HG03575 (cell line): ENCODE measurements at regions not wholly inside any gene's neighbourhood (a gene's known extent, or its start where the extent isn't known, plus 50 kb on each side); places are given as distances from the start of the nearest gene placed in this dataset.
"Not testable (repeated sequence)": the region's sequence is repeated elsewhere in the genome, so short reads cannot be mapped to it uniquely, and the experiment has no call there.

Experiments used
- ATAC-seq: cut with Tn5 transposase; IDR thresholded peaks from one replicate; pipeline ENCODE4 v1.9.1; 2021; ENCODE audit not compliant: unreplicated experiment, insufficient number of reproducible peaks, low FRiP score; ENCODE audit errors: extremely low read depth

DNA sequence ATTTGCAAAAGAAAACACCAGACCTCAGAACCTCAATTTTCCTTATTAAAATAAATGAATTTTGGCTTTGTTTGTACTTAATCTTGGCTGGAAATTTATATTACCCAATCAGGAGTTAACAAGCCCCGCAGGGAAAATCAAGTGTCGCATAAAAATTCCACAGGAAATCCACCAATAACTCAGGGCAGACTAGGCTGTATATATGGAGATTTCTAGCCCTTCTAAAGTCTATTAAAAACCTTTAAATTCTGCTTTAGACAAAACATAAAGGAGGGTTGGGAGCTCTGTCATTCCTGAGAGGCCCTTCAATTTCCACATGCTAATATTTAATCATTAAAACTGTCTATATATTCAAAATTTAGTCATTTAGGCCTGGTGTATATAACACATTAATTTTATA is 434.7 kb downstream of the CDH11 start:
- no peak for ATAC-seq

DNA sequence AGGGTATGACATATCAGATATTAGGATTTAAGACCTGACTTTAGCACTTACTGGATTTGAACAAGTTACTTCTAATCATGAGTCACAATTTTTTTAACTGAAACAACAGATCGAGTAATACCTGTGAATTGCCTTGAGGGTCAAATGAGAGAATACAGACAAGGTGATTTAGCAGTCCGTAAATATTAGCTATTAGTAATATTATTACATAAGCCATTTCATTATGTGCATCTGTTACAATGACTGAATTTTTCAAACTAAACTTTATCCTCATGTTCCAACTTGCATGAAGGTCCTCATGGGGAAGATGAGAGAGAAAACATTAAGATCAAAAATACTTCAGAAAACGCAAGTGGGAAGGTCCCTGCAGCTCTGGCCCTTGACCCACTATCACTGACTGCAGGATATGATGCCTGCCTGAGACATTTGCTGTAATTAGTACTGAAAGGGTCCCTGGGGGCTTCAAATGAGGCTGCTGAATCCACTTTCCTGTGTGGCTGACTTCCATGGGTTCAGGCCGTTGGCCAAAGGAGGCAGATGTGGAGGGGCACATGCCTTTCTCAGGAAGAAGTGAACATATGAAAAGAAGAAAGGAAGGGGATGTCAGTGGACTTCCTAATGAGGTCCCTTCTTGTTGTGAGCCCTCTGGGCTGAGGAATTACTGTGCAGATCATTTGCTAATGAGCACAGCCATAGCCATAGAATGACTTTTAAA is 441.7 kb downstream of the CDH11 start:
- no peak for ATAC-seq

DNA sequence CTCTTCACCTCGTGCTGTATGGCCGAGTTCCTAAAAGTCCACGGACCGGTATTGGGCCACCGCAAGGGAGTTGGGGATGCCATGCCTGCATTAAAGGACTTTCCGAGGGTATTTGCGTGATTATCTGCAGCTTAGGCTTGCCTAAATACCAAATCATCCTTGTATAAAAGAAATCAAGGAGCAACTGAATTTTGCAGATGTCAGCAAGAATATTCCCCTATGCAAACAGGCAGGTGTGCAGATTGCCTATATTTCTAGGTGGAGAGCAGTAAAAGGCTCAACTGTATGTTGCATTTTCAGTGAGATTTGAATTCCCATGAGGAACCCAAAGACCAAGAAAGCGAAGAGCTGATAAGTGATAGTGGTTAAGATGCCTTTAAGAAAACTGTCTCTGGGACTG is 452.3 kb downstream of the CDH11 start:
- ATAC-seq = no peak

DNA sequence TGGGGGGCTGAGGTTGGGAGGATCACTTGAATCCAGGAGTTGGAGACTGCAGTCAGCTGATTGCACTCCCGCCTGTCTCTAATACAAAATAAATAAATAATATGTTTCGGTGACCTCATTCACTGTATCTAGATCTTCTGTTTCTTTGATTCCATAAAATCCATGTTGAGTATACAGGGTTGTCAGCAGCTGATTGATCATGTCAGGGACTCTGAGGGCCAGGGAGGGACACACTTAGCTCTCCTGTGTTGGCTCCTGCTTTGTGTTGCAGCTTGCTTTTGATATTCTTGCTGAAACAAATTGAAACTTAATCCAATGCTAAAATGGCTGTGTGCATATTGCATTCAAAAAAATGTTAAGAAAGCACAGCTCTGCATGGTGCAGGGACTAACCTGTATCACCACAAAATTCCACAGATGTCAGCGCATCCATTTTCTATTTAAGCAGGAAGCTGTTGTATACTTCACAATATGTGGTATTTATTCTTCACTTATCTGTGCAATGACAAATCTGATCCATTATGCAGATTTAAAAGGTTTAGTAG is 454.5 kb downstream of the CDH11 start:
- ATAC-seq = no peak

DNA sequence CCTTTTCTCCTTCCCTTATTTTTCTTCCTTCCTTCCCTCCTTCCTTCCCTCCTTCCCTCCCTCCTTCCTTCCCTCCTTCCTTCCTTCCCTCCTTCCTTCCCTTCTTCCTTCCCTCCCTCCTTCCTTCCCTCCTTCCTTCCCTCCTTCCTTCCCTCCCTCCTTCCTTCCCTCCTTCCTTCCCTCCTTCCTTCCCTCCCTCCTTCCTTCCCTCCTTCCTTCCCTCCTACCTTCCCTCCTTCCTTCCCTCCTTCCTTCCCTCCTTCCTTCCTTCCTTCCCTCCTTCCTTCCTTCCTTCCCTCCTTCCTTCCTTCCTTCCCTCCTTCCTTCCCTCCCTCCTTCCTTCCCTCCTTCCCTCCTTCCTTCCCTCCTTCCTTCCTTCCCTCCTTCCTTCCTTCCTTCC is 459.6 kb downstream of the CDH11 start:
- ATAC-seq = not testable (repeated sequence)

DNA sequence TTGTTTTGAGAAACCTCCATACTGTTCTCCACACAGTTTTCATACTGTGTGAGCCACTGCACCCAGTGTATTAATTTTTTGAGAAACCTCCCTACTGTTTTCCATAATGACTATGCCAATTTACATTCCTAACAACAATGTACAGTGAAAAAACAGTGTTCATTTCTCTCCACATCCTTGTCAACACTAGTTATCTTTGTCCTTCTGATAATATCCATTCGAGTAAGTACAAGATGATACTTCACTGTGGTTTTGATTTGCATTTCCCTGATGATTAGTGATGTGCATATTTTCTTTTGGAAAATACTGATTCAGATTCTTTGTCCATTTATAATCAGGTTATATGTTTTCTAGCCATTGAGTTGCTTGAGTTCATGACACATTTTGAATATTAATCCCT is 462.0 kb downstream of the CDH11 start:
- ATAC-seq = no peak

DNA sequence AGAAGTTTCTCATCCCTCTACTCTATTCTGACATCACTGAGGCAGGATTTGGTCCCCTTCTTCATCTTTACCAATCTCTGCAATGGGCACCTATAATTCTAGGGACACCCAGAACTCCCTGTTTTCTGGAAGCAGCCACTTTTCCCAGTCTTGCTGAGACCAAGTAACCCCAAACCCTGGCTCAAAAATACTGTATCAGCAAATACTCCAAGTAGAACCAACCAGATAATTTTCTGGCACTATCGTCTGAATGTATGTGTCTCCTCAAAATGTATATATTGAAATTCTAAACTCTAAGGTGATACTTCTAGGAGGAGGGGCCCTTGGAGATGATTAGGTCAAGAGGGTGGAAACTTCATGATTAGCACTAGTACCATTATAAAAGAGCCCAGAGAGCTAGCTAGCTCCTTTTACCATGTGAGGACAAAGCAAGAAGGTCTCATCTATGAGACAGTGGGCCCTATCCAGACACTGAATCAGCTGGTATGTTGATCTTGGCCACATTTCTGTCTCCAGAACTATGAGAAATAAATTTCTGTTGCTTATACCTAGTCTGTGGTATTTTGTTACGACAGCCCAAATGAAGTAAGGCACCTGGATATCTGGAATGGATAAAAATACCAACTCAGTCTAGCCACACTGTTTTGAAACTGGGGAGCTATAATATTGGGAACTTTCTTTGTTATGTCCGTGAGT is 464.4 kb downstream of the CDH11 start:
- ATAC-seq = no peak

DNA sequence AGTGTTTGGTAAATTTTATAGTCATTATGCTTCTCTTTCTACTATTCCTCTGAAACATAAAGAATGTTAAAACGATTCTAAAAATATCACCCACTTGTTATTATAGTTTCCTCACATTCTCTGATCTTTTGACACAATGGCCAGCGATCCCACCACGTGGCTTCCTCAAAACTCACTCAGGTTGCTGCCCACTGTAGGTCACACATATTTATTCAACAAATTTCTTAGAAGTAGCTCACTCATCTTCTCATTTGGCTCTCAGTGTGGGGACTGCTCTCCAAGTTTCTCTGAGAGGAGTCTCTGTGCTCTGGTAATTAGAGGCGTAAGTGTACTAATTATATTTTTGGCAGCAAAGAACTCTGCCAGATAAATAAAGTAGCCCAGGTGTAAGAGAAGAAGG is 465.4 kb downstream of the CDH11 start:
- ATAC-seq = no peak

DNA sequence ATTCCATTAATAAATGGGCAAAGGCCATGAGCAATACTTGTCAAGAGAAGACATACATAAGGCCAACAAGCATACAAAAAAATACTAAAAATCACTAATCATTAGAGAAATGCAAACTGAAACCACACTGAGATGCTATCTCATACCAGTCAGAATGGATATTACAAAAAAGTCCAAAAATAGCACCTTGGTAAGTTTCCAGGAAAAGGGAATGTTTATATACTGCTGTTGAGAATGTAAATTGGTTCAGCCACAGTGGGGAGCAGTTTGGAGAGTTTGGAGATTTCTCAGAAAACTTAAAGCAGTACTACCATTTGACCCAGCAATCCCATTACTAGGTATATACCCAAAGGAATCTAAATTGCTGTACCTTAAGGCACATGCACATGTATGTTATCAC is 467.7 kb downstream of the CDH11 start:
- ATAC-seq = no peak

DNA sequence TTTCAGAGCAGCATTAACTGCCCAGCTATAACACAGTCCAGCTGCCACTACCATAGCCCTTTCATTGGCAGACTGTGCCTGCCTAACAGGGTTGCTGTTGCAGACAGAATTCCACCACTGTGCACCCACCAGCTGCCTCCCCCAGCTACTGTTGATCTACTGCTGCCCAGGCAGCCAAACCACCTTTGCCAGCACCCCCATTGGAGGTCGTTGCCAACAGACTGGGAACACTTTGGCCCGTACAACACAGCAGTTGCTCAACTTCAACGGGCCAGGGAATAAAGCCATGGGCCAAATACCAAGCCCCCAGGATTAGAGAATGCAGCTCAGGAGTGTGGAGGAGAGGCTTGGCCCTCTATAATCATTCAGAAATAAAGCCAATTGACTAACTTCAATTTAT is 473.6 kb downstream of the CDH11 start:
- no peak for ATAC-seq

DNA sequence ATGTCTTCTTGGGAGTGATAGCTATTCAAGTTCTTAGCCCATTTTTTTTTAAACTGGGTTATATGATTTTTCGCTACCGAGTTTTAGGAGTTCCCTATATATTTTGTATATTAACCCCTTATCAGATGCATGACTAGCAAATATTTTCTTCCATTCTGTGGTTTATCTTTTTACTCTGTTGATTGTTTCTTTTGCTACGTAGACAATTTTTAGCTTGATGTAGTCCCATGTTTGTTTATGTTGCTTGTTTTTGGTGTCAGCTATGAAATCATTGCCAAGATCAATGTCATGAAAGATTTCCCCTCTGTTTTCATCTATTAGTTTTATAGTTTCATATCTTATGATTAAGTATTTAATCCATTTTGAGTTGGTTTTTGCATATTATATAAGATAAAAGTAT is 480.5 kb downstream of the CDH11 start:
- no peak for ATAC-seq

DNA sequence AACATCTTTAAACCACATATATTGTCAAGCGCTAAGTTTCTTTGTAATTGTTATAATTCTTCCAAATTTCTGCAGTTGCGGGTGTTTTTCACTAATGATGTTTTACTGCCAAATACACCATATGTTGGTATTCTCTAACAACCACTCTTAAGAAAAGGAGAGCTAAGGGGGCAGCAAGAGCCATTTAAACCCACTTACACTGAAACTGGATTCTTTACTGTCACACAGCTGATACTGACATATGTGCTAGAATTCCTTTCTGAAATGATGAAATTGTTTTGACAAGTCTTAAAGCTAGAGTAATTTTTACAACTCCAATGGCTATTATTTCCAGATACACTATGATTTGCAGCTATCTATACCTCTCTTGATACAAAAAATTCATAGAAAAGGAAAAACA is 483.1 kb downstream of the CDH11 start:
- ATAC-seq = no peak

DNA sequence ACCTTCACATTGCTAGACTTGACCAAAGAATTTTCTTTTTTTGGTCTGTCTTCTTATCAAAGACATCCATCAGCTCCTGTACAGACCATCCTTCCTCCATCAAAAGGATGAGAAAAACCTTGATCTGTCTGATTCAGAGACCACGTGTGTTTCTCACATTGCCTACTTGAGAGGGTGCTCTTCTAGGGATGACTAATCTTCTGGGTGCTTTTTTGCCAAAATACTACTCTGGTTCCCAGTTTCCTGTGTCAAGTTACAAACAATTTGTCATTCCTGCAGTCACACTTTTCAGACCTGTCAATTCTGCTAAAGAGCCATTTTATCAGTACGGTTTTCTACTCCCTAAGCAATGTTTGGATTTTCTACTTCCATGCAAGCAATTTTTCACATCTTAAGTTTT is 492.2 kb downstream of the CDH11 start:
- no peak for ATAC-seq

DNA sequence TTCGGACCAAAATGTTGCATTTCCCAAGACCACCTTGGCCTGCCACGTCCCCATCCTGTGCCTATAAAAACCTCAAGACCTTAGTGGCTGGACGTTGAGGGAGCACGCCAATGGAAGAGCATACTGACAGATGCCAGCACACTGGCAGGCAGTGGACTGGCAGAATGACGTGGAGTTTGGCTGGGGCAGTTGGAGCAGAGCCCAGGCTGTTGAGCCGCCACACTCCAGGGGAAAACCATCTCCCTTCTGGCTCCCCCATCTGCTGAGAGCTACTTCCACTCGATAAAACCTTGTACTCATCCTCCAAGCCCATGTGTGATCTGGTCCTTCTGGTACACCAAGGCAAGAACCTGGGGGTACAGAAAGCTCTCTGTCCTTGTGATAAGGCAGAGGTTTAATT is 494.1 kb downstream of the CDH11 start:
- ATAC-seq = no peak

DNA sequence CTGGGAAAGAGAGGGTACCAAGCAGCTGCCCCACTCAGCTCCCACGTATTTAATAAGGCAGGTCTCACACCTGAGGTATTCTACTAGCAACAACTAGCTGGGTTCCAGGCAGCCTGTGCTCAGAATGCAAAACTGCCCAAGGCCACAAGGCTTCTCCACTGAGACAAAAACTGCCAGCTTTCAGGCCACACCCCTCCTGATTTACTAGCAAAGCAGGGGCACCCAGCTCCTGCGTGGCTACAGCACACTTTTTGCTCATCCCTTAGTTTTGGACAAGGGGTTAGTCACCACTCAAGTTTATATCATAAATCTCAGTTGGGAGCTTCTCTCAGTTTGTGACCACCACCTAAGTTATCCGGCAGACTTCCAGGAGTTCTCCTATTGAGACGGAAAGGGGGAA is 494.6 kb downstream of the CDH11 start:
- ATAC-seq = no peak

DNA sequence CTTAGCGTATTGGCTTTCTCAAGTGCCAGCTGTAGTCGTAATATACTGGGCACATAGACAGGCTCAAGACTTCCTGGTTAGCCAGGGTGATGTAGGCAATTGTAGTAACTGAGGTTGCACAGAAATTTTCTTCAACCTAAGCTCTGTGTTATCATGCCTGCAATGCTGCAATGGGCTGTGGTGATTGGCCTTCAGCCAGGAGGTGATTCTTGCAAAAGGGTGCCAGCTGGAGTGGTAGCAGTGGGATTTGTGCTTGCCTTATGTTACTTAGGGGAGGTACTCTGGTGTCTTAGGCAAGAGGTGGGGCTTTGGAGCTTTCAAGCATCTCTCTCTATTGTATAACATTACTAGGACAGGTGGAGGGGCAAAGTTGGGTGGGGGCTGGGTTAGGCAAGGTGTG is 495.1 kb downstream of the CDH11 start:
- no peak for ATAC-seq

DNA sequence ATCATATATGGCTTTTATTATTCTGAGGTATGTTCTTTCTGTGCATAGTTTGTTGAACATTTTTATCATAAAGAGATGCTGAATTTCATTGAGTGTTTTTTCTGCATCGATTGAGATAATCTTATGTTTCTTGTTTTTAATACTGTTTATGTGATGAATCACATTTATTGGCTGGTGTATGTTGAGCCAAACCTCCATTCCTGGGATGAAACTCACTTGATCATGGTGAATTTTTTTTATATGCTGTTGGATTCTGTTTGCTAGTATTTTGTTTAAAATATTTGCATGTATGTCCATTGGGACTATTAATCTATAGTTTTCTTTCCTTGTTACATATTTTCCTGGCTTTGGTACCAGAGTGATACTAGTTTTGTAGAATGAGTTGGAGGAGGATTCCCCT is 500.2 kb downstream of the CDH11 start:
- ATAC-seq = no peak

DNA sequence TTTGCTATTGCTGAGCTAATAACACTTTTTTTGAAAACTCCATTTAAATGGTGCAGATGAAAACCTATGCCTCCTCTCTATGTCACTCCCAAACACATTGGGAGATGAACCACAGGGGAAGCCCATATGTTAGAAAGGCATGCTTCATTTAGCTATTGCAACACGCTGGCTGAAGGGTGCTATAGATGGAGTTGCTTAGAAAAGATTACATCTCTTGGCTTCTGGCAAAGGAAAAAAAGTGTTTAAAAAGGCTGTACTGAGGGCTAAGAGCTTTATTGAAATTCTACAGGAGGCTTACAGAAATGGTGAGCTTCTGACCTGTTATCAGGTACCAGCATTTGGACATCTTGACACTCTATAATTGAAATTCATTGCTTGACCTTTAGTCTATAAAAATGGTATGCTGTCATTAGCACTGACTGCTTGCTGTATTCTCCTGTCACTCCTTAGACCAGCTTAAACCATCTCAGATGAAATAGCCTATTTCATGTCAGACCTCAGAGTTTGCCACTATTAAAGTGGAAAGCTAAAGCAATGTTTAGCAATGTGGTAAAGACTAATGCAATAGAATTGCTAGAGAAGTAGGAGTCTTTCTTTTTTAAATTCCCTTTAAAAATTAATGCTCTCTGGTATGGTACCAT is 503.9 kb downstream of the CDH11 start:
- ATAC-seq = no peak

DNA sequence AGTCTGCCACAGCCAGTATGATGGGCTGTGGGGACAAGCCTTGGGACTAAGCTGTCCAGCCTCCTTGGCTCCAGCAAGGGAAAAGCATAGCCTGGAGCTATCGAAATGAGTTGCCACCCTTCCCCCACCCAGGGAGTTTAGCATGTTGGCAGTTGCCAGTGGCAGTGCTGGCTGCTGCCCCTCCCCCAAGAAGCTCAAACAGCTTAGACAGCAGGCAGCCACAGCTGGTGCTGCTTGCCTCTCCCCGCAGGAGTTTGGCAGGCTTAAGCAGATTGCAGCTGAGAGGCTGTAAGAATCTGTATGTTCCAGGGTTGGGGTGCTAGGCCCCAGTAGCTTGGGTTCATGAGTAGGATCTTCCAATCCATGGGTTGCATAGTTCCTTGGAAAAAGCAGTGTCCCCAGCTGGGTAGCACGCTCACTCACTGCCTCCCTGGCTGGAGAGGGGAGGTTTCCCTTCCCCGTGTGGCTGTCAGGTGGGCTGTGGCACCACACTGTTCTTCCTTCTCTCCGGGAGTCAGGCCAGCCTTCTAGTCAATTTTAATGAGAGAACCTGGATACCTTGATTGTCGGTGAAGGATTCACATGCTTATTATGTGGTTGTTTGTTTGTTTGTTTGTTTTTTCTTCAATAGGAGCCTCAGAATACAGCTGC is 506.1 kb downstream of the CDH11 start:
- ATAC-seq = no peak

DNA sequence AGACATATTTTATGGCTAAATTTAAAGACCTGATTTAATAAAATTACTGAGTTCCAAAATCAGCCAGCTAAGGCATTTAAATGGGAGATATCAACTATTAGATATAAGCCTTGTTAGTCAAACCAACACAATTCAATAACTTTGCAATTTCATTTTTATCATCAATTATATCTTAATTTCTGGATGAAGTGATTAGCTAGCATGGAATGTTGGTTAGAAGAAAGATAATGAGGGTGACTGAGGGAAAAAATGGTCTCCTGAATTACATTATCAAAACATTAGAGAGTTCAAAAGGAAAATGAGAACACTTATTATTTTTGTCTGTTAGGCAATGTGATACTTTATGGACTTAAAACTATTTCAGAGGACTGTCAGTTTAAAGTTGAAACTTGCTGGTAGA is 525.7 kb downstream of the CDH11 start:
- no peak for ATAC-seq
